ENCODE measurements at regions not wholly inside any gene's neighbourhood (a gene's known extent, or its start where the extent isn't known, plus 50 kb on each side); places are given as distances from the start of the nearest gene placed in this dataset.

GRCh38 chr3:65060904-65061303 is 373.1 kb upstream of the ADAMTS9 start:
- ATAC-seq, result no peak

GRCh38 chr3:65052101-65052500 is 364.3 kb upstream of the ADAMTS9 start:
- DNase-seq (ENCODE audit: low spot score) (no peak), ATAC-seq (no peak)

More at GRCh38 chr3:65060904-65061303, 373.1 kb upstream of the ADAMTS9 start:
- DNase-seq (ENCODE audit: low spot score), result no peak

- no peak for DNase-seq (ENCODE audit: low spot score)
- ATAC-seq, result no peak
Measured at GRCh38 chr3:65048151-65048550, 360.4 kb upstream of the ADAMTS9 start.

- ATAC-seq, result no peak
- no peak for DNase-seq (ENCODE audit: low spot score)
Measured at GRCh38 chr3:65045138-65045537, 357.3 kb upstream of the ADAMTS9 start.

- DNase-seq (ENCODE audit: low spot score) (no peak), ATAC-seq (no peak)
Measured at GRCh38 chr3:65044401-65044800, 356.6 kb upstream of the ADAMTS9 start.

GRCh38 chr3:65042675-65043074 is 354.9 kb upstream of the ADAMTS9 start:
- ATAC-seq (no peak), DNase-seq (ENCODE audit: low spot score) (no peak)

- ATAC-seq (no peak), DNase-seq (ENCODE audit: low spot score) (no peak)
Measured at GRCh38 chr3:65039754-65040210, 352.0 kb upstream of the ADAMTS9 start.

- no peak for ATAC-seq
- no peak for DNase-seq (ENCODE audit: low spot score)
Measured at GRCh38 chr3:65037861-65038260, 350.1 kb upstream of the ADAMTS9 start.

GRCh38 chr3:65035246-65035645 is 347.4 kb upstream of the ADAMTS9 start:
- ATAC-seq (no peak), DNase-seq (ENCODE audit: low spot score) (no peak)

- no peak for ATAC-seq
Measured at GRCh38 chr3:65033576-65033975, 345.8 kb upstream of the ADAMTS9 start.

GRCh38 chr3:65030847-65031463 is 343.2 kb upstream of the ADAMTS9 start:
- no peak for DNase-seq (ENCODE audit: low spot score)
- no peak for ATAC-seq

More at GRCh38 chr3:65033576-65033975, 345.8 kb upstream of the ADAMTS9 start:
- no peak for DNase-seq (ENCODE audit: low spot score)

GRCh38 chr3:65030014-65030627 is 342.3 kb upstream of the ADAMTS9 start:
- ATAC-seq (no peak), DNase-seq (ENCODE audit: low spot score) (no peak)

- ATAC-seq (no peak), DNase-seq (ENCODE audit: low spot score) (no peak)
Measured at GRCh38 chr3:65029130-65029529, 341.3 kb upstream of the ADAMTS9 start.

- ATAC-seq, result no peak
- no peak for DNase-seq (ENCODE audit: low spot score)
Measured at GRCh38 chr3:65028024-65028423, 340.2 kb upstream of the ADAMTS9 start.

- ATAC-seq, result no peak
- DNase-seq (ENCODE audit: low spot score), result no peak
Measured at GRCh38 chr3:65027335-65027734, 339.5 kb upstream of the ADAMTS9 start.

- no peak for DNase-seq (ENCODE audit: low spot score)
- no peak for ATAC-seq
Measured at GRCh38 chr3:65026151-65026550, 338.4 kb upstream of the ADAMTS9 start.

- ATAC-seq, result no peak
- DNase-seq (ENCODE audit: low spot score), result no peak
Measured at GRCh38 chr3:65024148-65024547, 336.3 kb upstream of the ADAMTS9 start.

- ATAC-seq (no peak), DNase-seq (ENCODE audit: low spot score) (no peak)
Measured at GRCh38 chr3:65020281-65021160, 332.7 kb upstream of the ADAMTS9 start.

GRCh38 chr3:65019443-65020055 is 331.7 kb upstream of the ADAMTS9 start:
- peak; percentile 40 for ATAC-seq
- no peak for DNase-seq (ENCODE audit: low spot score)

- ATAC-seq (peak; percentile 92), DNase-seq (ENCODE audit: low spot score) (no peak)
Measured at GRCh38 chr3:65018801-65019200, 331.0 kb upstream of the ADAMTS9 start.

- ATAC-seq (no peak), DNase-seq (ENCODE audit: low spot score) (no peak)
Measured at GRCh38 chr3:65017359-65017758, 329.6 kb upstream of the ADAMTS9 start.

Measured in left lobe of liver (tissue), 2 donors.